ENCODE measurements at regions not wholly inside any gene's neighbourhood (a gene's known extent, or its start where the extent isn't known, plus 50 kb on each side); places are given as distances from the start of the nearest gene placed in this dataset.
"Not testable (repeated sequence)": the region's sequence is repeated elsewhere in the genome, so short reads cannot be mapped to it uniquely, and the experiment has no call there.

DNA sequence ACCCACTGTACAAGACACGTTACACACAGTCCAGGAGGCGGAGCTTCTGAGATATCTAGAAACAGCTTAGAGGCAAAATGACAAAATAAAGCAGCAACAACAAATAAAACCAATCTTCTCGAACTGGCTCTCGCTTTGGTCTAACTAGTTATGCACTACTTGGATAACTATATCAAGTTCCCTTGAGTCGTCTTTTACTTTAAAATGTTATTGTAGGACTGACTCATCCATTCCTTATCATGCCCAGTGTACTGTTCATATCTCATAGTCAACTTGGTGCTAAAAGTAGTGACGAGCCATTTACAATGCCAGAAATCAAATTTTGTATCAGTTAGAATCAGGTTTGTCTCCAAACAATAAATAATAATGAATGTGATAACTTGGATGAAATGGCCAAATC lies 102.5 kb upstream of the SLC35G4 start:
- DNase-seq, result no peak

GRCh38 chr18:11505993-11506392 lies 103.4 kb upstream of the SLC35G4 start:
- no peak for DNase-seq

DNA sequence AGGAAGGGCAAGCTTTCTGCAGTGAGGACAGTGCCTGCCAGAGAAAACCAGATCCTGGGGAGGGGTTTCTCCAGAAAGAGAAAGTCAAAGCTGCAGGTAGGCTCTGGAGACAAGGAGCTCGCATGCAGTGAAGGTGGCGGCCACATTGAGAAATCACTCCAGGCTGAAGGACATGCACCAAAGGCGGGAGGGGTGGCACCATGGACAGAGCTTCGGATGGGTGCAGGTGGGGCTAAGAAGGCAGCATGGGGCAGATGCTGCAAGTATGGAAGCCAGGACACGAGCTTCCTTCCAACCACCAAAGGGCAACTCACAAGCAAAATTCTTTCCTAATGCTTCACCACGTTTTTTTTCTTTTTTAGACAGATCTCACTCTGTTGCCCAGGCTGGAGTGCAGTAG lies 104.4 kb upstream of the SLC35G4 start:
- no peak for DNase-seq

DNA sequence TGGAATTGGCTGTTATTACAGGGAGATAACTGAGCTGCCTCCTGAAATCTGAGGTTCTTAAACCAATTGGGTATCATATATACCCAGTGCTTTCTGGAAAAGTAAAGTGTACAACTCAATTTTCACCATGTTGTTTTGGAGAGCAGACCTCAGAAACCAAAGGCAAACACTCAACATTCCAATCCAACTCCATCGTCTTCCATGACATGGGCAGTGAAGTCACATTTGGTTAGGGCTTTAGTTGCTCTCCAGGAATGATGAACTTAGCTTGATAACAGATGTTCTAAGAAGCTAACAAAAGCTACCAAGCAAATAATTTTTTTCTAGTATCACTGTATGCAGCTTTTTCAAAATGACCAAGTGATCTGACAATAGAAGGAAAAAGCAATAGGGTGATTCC lies 107.0 kb upstream of the SLC35G4 start:
- DNase-seq, result no peak

DNA sequence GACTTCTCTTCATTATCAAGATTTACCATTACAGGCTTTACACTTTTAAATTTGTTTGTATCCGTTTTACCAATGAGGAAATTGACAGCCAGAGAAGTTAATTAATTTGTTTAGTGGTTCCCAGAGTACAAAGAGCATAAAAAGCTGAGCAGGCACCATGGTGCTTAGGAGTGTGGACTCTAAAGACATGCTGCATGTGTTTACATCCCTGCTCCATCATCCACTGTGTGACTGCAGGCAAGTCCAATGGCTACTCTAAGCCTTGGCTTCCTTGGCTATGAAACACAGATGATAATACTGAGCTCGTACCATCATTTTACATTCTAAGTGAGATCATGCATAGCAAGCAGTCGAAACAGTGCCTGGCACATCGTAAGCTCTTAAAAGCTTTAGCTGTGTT lies 108.0 kb upstream of the SLC35G4 start:
- DNase-seq, result no peak

GRCh38 chr18:11500153-11501122 lies 109.0 kb upstream of the SLC35G4 start:
- DNase-seq, result no peak

DNA sequence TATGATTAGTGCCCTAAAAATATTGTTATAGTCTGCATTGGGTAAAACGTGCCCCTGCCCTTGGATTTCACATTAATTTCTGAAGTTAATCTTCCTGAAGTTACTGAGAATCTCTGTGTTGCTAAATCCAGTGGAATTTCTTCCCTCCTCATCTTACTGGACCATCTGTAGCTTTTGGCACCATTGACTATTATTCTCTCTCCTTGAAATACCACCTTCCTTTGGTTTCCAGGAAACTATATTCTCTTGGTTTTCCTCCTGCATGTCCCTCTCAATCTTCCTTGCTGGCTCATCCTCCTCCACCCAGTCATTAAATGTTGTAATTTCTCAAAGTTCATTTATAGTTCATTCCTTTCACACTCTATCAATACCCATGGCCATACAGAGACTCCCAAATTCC lies 110.6 kb upstream of the SLC35G4 start:
- no peak for DNase-seq

GRCh38 chr18:11497585-11497984 lies 111.8 kb upstream of the SLC35G4 start:
- no peak for DNase-seq

DNA sequence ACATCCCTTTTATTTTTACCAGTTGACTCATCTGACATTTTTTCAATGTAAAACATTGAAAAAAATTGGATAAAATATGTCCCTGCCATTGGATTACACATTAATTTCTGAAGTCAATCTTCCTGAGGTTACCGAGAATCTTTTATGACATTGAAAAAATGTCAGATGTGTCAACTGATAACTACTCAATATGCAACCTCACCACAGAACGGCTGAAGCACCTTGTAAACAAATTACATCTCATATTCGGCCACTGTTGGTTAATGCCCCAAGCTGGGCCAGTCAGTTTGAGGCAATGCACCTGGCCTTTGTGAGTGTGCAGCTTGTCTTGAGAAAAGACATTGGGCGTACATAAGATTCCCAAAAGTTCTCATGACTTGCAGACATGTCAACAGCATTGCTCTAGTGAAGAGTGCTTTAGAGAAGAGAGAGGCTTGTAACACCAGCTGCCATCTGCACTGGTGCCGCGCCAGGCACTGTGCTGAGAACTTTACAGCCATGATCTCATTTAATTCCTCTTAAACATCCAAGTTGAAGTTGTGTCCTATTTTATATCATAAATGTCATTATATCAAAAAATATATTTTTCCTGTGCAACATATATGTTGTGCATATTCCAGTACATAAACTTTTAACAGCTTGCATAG lies 112.7 kb upstream of the SLC35G4 start:
- no peak for DNase-seq

- DNase-seq, result no peak
Observed at GRCh38 chr18:11495441-11495840, 114.0 kb upstream of the SLC35G4 start.

- DNase-seq, result no peak
Observed at GRCh38 chr18:11494107-11494506, 115.3 kb upstream of the SLC35G4 start.

DNA sequence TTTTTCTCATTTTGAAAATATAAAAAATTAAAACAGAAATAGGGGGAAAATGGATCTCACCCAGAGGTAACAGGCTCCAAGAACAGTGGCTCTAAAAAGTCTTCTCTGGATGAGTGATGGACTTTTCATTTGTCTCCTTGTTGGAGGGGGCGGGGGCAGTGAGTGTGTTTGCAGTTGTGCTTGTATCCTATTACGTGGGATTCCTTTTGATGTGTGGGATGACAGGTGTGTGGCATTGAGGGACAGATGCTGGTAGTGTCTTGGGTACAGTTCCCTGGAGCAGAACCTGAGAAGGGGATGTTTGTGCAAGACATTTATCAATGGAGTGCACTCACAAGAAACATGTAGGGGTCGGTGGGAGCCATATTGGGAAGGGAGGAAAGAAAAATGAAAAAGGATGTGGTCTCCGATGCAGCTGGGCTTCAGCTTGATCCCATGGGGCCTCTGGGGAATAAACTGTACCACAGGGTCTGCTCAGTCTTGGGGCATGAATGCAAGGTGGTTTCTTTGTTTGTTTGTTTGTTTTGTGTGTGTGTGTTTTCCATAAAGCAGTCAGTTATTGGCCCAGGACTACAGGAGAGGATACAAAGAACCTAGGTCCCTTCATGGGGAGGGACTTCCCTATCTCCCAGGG lies 120.0 kb upstream of the SLC35G4 start:
- no peak for DNase-seq

GRCh38 chr18:11488175-11488574 lies 121.2 kb upstream of the SLC35G4 start:
- DNase-seq, result no peak

DNA sequence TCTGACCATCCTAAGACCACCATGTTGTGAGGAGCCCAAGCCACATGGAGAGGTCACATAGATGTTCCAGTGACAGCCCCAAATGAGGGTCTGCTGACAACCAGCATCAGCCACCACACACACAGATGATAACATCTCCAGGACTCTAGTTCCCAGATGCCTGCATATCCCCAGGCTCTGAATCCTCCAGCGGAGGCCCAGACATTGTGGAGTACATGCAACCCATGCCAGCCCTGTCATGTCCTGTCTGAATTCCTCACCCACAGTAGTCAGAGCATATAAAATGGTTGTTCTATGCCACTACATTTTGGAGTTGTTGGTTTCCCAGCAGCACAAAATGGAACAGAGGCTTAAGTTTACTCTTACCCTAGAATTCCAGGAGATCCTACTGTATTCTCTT lies 122.0 kb upstream of the SLC35G4 start:
- DNase-seq, result no peak

GRCh38 chr18:11482271-11482670 lies 127.1 kb upstream of the SLC35G4 start:
- no peak for DNase-seq

DNA sequence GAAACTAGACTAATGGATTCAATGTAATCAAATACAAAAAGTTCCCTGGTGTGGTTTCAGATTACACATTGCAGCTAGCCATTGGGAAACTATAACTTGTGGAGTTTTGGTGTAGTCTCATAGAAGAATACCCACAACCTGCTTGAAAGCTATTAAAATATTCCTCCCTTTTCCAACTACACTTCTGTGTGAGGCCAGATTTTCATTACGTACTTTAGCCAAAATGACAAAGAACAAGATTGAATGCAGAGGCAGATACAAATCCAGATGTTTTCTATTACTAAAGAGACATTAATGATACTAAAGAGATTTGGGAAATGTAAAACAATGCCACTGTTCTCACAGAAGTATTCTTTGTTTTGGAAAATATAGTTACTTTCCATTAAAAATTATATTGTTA lies 128.7 kb upstream of the SLC35G4 start:
- no peak for DNase-seq

DNA sequence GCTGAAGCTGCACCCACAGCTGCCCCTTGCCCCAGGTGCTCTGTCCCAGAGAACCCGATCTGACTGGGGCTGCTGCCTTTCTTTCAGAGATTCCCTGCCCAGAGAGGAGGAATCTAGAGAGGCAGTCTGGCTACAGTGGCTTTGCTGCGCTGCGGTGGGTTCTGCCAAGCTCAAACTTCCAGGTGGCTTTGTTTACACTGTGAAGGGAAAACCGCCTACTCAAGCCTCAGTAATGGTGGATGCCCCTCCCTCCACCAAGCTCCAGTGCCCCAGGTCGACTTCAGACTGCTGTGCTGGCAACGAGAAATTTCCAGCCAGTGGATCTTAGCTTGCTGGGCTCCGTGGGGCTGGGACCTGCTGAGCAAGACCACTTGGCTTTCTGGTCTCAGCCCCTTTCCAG lies 130.4 kb upstream of the SLC35G4 start:
- not testable (repeated sequence) for DNase-seq

DNA sequence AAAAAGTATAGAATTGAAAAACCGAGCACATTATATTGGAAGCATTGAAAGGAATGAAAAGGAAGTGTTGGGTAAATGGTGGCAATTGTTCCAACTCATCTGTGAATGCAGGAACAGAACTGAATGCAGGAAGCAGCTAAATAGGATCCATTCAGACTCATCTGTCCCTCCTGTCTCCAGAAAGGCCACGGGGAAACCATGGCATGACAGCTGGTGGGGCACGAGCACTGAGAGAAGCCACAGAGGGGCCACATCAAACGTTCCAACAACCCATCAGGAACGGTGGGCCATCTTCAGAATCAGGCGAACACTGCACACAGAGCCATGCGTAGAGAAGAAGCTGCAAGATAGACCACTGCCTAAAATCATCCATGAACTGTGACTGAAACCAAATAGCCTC lies 138.5 kb upstream of the SLC35G4 start:
- no peak for DNase-seq

GRCh38 chr18:11468617-11469016 lies 140.8 kb upstream of the SLC35G4 start:
- DNase-seq, result no peak

GRCh38 chr18:11468120-11468519 lies 141.3 kb upstream of the SLC35G4 start:
- no peak for DNase-seq

- DNase-seq, result no peak
Observed at GRCh38 chr18:11467611-11468010, 141.8 kb upstream of the SLC35G4 start.

DNA sequence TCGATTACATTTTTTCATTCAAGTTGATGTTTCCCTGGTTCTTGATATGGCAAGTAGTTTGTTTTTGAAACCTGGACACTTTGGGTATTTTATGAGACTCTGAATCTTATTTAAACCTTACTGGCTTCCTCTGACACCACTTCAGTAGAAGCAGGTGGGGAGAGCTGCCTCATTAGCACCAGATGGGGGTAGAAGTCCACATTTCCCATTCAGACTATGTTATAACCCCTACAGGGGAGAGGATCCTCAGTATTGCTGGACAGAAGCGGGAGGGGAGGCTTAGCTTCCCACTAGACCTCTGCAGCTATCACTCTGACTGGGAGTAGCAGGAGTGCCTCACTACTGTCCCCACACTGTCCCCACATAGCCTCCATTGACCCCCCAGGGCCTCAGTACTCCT lies 145.3 kb upstream of the SLC35G4 start:
- DNase-seq, result no peak

DNA sequence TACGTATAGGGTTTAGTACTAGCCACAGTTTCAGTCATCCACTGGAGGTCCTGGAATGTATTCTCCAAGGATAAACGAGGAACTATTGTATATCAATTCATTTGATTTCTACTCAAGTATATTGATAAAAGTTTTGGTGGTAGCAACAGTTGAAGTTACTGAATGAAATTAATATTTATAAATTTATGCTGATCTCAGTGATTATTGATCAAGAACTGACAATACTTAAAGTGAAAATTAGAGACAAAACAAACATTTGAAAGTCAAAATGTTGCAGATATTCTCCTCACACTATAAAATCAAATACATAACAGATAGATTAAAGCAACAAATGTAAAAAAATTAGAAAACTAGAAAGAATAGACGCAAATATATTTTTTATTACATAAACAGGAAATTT lies 150.9 kb upstream of the SLC35G4 start:
- no peak for DNase-seq

GRCh38 chr18:11457853-11458252 lies 151.5 kb upstream of the SLC35G4 start:
- DNase-seq, result not testable (repeated sequence)
